ENCODE measurements at regions not wholly inside any gene's neighbourhood (a gene's known extent, or its start where the extent isn't known, plus 50 kb on each side); places are given as distances from the start of the nearest gene placed in this dataset.

DNA sequence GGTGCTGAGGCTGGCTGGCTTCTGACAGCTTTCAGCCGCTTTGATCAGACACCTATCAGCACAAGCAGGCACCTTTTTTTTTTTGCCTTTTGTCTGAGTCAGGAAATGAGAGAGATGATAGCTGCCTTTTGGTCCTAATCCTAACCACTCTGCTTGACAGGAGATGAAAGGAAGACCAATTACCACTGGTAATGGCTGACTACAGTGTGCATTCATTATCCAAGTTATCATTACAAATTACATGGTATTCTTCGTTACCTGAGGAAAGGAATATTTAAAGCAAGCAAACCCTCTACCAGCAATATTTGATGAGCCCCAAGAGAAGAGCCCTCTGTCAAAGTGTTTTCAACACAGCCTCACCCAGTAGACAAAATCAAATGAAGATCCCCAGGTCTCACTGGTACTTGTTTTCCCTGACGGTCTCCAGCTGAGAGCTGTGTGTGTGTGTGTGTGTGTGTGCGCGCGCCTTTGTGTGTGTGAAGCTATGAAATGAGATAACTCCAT, 925.7 kb downstream of the DCDC2C start:
- H3K36me3 ChIP-seq (ENCODE audit: control insufficient read depth, insufficient read depth, low read length): no peaks in the 10 kb centered on the region
- Mint-ChIP-seq H3K9me3 (peaks cover 4 to 35% (median 5%) of the 10 kb centered on the region in 7 donors), H3K36me3 (no peaks in the 10 kb centered on the region), H3K27ac (no peak overlapping the region), H3K4me3 (no peak overlapping the region), H3K4me1 (peaks cover 0 to 5% (median 0%) of the 10 kb centered on the region in 4 donors), H3K27me3 (no peaks in the 10 kb centered on the region)
- H3K4me1 ChIP-seq (ENCODE audit: control insufficient read depth, insufficient read depth, low read length, poor library complexity, severe bottlenecking): no peaks in the 10 kb centered on the region
- no peak for DNase-seq
- no peak overlapping the region for H3K27ac ChIP-seq (ENCODE audit: insufficient read depth, low read length, poor library complexity, severe bottlenecking)
- no peak overlapping the region for H3K4me3 ChIP-seq (ENCODE audit: low read depth, low read length)
- ATAC-seq (ENCODE audit: low read depth in 2 of 2): no peak
- peaks cover 0 to 6% of the 10 kb centered on the region in 2 experiments for H3K9me3 ChIP-seq (ENCODE audit: control insufficient read depth in 2 of 2, low read length in 2 of 2)
- no peaks in the 10 kb centered on the region for H3K27me3 ChIP-seq (ENCODE audit: control insufficient read depth, insufficient read depth, low read length)

DNA sequence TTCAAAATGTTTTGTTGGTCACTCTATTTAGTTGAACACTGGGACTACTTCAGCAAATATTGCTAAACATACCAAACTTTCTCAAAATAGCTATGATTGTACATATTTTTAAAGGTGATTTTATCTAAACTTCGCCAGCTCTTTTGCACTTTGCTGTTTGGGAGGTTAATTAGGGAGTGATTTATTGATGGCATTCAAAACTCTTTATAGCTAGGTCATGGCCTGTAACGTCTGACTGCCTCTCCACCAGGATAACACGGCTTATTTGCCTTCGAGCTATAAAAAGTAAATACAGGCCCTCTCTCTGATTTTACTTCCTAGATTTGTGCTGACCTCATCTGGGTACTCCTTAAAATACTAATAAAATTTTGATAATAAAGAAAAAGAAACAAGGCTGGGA, 931.9 kb downstream of the DCDC2C start:
- Mint-ChIP-seq H3K27ac (no peak overlapping the region), H3K9me3 (peaks cover 0 to 24% (median 9%) of the 10 kb centered on the region in 7 donors), H3K4me1 (no peaks in the 10 kb centered on the region), H3K27me3 (no peaks in the 10 kb centered on the region), H3K36me3 (no peaks in the 10 kb centered on the region), H3K4me3 (no peak overlapping the region)
- Histone ChIP-seq H3K9me3 (ENCODE audit: control insufficient read depth in 2 of 2, low read length in 2 of 2) (peaks cover 2 to 6% of the 10 kb centered on the region in 2 experiments), H3K27ac (ENCODE audit: insufficient read depth, low read length, poor library complexity, severe bottlenecking) (no peak overlapping the region), H3K4me1 (ENCODE audit: control insufficient read depth, insufficient read depth, low read length, poor library complexity, severe bottlenecking) (no peaks in the 10 kb centered on the region), H3K4me3 (ENCODE audit: low read depth, low read length) (no peak overlapping the region), H3K27me3 (ENCODE audit: control insufficient read depth, insufficient read depth, low read length) (no peaks in the 10 kb centered on the region), H3K36me3 (ENCODE audit: control insufficient read depth, insufficient read depth, low read length) (no peaks in the 10 kb centered on the region)
- no peak for DNase-seq
- ATAC-seq (ENCODE audit: low read depth in 2 of 2): no peak

- H3K27me3 Mint-ChIP-seq: no peaks in the 10 kb centered on the region
- Histone ChIP-seq H3K4me1 (ENCODE audit: control insufficient read depth, insufficient read depth, low read length, poor library complexity, severe bottlenecking) (no peaks in the 10 kb centered on the region), H3K4me3 (ENCODE audit: low read depth, low read length) (no peak overlapping the region), H3K9me3 (ENCODE audit: control insufficient read depth in 2 of 2, low read length in 2 of 2) (peaks cover 3 to 5% of the 10 kb centered on the region in 2 experiments), H3K27ac (ENCODE audit: insufficient read depth, low read length, poor library complexity, severe bottlenecking) (no peak overlapping the region), H3K36me3 (ENCODE audit: control insufficient read depth, insufficient read depth, low read length) (no peaks in the 10 kb centered on the region), H3K27me3 (ENCODE audit: control insufficient read depth, insufficient read depth, low read length) (no peaks in the 10 kb centered on the region)
- H3K4me3 Mint-ChIP-seq: no peak overlapping the region
- DNase-seq (no peak), ATAC-seq (ENCODE audit: low read depth in 2 of 2) (no peak)
- H3K27ac Mint-ChIP-seq: no peak overlapping the region
- H3K9me3 Mint-ChIP-seq: peaks cover 0 to 13% (median 9%) of the 10 kb centered on the region in 7 donors
- H3K36me3 Mint-ChIP-seq: no peaks in the 10 kb centered on the region
- no peaks in the 10 kb centered on the region for H3K4me1 Mint-ChIP-seq
Measured at GRCh38 chr2:4653991-4654390, 950.6 kb downstream of the DCDC2C start.

DNA sequence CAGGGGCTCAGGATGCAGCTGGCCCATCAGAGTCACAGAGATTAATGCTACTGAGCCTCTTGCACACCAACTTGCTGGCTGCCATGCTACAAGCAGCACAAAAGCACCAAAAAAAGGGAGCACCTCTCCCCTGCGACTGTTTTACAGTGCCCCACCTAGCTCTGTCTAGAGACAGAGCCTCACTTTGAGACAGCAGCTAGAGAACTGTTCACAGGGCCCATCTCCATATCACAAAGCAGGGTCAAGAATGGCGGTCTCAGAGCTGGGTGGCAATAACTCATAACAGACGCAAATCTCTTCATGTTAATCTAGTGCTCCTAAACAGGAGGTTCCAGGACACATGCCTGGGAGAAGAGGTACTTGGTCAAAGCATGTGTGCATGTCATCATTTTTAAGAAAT, 953.0 kb downstream of the DCDC2C start:
- Mint-ChIP-seq H3K4me1 (no peaks in the 10 kb centered on the region), H3K36me3 (no peaks in the 10 kb centered on the region), H3K27ac (no peak overlapping the region), H3K27me3 (no peaks in the 10 kb centered on the region), H3K9me3 (peaks cover 0 to 15% (median 4%) of the 10 kb centered on the region in 7 donors), H3K4me3 (no peak overlapping the region)
- Histone ChIP-seq H3K36me3 (ENCODE audit: control insufficient read depth, insufficient read depth, low read length) (no peaks in the 10 kb centered on the region), H3K27me3 (ENCODE audit: control insufficient read depth, insufficient read depth, low read length) (no peaks in the 10 kb centered on the region), H3K27ac (ENCODE audit: insufficient read depth, low read length, poor library complexity, severe bottlenecking) (no peak overlapping the region), H3K4me3 (ENCODE audit: low read depth, low read length) (no peak overlapping the region), H3K9me3 (ENCODE audit: control insufficient read depth in 2 of 2, low read length in 2 of 2) (peaks cover 0 to 5% of the 10 kb centered on the region in 2 experiments), H3K4me1 (ENCODE audit: control insufficient read depth, insufficient read depth, low read length, poor library complexity, severe bottlenecking) (no peaks in the 10 kb centered on the region)
- no peak for ATAC-seq (ENCODE audit: low read depth in 2 of 2)
- no peak for DNase-seq

DNA sequence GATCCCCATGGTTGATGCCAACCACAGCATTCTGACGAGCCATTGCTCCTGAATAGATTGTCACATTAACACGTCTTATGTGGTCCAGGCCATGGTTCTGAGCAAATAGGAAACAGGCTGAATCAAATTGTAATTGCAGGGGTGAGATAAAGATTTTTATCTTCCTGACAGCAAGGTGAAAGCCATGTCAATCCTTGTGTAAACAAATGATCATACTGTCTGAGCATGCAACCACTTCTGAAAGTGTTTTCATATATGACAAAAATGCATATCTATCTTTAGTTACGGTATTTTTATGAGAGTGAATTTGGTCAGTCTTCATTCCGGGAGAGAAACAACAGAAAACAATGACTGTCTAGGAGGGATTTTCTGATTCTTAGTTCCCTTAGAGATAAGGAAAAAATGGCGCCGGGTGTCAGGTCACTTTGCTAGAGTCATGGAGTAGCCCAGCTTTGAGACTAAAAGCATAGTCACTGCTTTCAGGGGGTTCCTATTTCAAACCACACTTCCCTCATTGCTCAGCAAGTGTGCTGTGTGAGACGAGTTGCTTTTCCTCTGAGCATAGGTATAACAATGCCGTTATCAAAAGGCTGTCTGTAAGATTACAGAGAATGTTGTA, 958.9 kb downstream of the DCDC2C start:
- peak overlapping the region in 1 of 3 donors; percentile 76 for H3K27ac Mint-ChIP-seq
- no peak for DNase-seq
- Histone ChIP-seq H3K4me3 (ENCODE audit: low read depth, low read length) (no peak overlapping the region), H3K4me1 (ENCODE audit: control insufficient read depth, insufficient read depth, low read length, poor library complexity, severe bottlenecking) (no peaks in the 10 kb centered on the region), H3K27me3 (ENCODE audit: control insufficient read depth, insufficient read depth, low read length) (no peaks in the 10 kb centered on the region), H3K36me3 (ENCODE audit: control insufficient read depth, insufficient read depth, low read length) (no peaks in the 10 kb centered on the region), H3K9me3 (ENCODE audit: control insufficient read depth in 2 of 2, low read length in 2 of 2) (peaks cover 0 to 7% of the 10 kb centered on the region in 2 experiments), H3K27ac (ENCODE audit: insufficient read depth, low read length, poor library complexity, severe bottlenecking) (no peak overlapping the region)
- H3K4me3 Mint-ChIP-seq: no peak overlapping the region
- peaks cover 2 to 19% (median 4%) of the 10 kb centered on the region in 7 donors for H3K9me3 Mint-ChIP-seq
- H3K27me3 Mint-ChIP-seq: no peaks in the 10 kb centered on the region
- H3K36me3 Mint-ChIP-seq: no peaks in the 10 kb centered on the region
- no peaks in the 10 kb centered on the region for H3K4me1 Mint-ChIP-seq
- ATAC-seq (ENCODE audit: low read depth in 2 of 2): no peak

DNA sequence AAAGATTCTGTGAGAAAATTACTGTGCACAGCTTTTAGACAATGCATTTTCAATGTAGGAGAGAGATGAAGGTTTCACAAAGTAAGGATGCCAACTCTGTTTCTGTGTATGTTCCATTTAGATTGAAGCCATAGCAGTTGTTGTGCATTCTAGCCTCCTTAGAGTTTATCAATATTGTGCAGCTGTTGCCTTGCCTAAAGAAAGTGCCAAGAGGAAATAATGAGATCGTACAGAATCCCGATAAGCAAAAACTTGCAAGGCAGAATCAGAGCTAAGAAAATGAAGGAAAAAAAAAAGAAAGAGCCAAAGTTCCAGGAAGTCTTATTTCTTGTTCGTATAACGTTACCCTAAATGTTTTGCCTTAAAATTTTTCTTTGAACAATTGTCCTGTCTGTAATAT, 965.0 kb downstream of the DCDC2C start:
- Mint-ChIP-seq H3K9me3 (peaks cover 3 to 23% (median 4%) of the 10 kb centered on the region in 7 donors), H3K36me3 (no peaks in the 10 kb centered on the region), H3K4me3 (no peak overlapping the region)

DNA sequence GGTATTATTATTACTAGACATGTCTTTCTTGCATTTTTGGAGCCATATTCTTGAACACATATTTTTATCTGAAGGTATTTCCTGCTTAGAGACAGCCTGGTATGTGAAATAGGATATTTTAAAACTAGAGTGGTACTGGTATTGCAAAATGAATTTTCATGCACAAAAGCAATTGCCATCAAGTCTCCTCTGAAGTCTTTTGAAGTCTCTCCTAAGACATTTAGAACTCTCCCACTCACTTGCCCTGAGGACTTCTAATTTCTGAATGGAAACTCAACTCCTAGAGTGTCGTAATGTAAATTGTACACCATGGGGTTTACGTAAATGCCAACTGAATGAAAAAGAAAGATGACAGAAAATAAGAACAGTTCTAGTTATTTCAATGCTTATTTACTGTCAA, 967.0 kb downstream of the DCDC2C start:
- no peak overlapping the region for H3K4me3 ChIP-seq (ENCODE audit: low read depth, low read length)
- no peaks in the 10 kb centered on the region for H3K36me3 Mint-ChIP-seq
- peaks cover 0 to 12% (median 0%) of the 10 kb centered on the region in 4 donors for H3K4me1 Mint-ChIP-seq
- peaks cover 3 to 23% (median 5%) of the 10 kb centered on the region in 7 donors for H3K9me3 Mint-ChIP-seq
- peaks cover 0 to 3% of the 10 kb centered on the region in 2 experiments for H3K9me3 ChIP-seq (ENCODE audit: control insufficient read depth in 2 of 2, low read length in 2 of 2)
- H3K36me3 ChIP-seq (ENCODE audit: control insufficient read depth, insufficient read depth, low read length): no peaks in the 10 kb centered on the region
- no peaks in the 10 kb centered on the region for H3K27me3 ChIP-seq (ENCODE audit: control insufficient read depth, insufficient read depth, low read length)
- H3K27ac ChIP-seq (ENCODE audit: insufficient read depth, low read length, poor library complexity, severe bottlenecking): no peak overlapping the region
- no peaks in the 10 kb centered on the region for H3K4me1 ChIP-seq (ENCODE audit: control insufficient read depth, insufficient read depth, low read length, poor library complexity, severe bottlenecking)
- DNase-seq (no peak), ATAC-seq (ENCODE audit: low read depth in 2 of 2) (no peak)
- H3K27me3 Mint-ChIP-seq: no peaks in the 10 kb centered on the region
- no peak overlapping the region for H3K4me3 Mint-ChIP-seq
- no peak overlapping the region for H3K27ac Mint-ChIP-seq

More for the DNA sequence above, 965.0 kb downstream of the DCDC2C start:
- ATAC-seq (ENCODE audit: low read depth in 2 of 2) (no peak), DNase-seq (no peak)
- Histone ChIP-seq H3K27me3 (ENCODE audit: control insufficient read depth, insufficient read depth, low read length) (no peaks in the 10 kb centered on the region), H3K4me3 (ENCODE audit: low read depth, low read length) (no peak overlapping the region), H3K36me3 (ENCODE audit: control insufficient read depth, insufficient read depth, low read length) (no peaks in the 10 kb centered on the region), H3K27ac (ENCODE audit: insufficient read depth, low read length, poor library complexity, severe bottlenecking) (no peak overlapping the region), H3K9me3 (ENCODE audit: control insufficient read depth in 2 of 2, low read length in 2 of 2) (peaks cover 3 to 7% of the 10 kb centered on the region in 2 experiments), H3K4me1 (ENCODE audit: control insufficient read depth, insufficient read depth, low read length, poor library complexity, severe bottlenecking) (no peaks in the 10 kb centered on the region)
- Mint-ChIP-seq H3K27me3 (no peaks in the 10 kb centered on the region), H3K27ac (no peak overlapping the region), H3K4me1 (peaks cover 0 to 9% (median 0%) of the 10 kb centered on the region in 4 donors)

GRCh38 chr2:4673025-4673489, 969.7 kb downstream of the DCDC2C start:
- DNase-seq (peak in 1 of 3 donors; percentile 4), ATAC-seq (ENCODE audit: low read depth in 2 of 2) (no peak)
- no peaks in the 10 kb centered on the region for H3K27me3 Mint-ChIP-seq
- Histone ChIP-seq H3K4me1 (ENCODE audit: control insufficient read depth, insufficient read depth, low read length, poor library complexity, severe bottlenecking) (no peaks in the 10 kb centered on the region), H3K27me3 (ENCODE audit: control insufficient read depth, insufficient read depth, low read length) (no peaks in the 10 kb centered on the region), H3K36me3 (ENCODE audit: control insufficient read depth, insufficient read depth, low read length) (no peaks in the 10 kb centered on the region), H3K27ac (ENCODE audit: insufficient read depth, low read length, poor library complexity, severe bottlenecking) (no peak overlapping the region), H3K4me3 (ENCODE audit: low read depth, low read length) (no peak overlapping the region), H3K9me3 (ENCODE audit: control insufficient read depth in 2 of 2, low read length in 2 of 2) (peaks cover 0 to 3% of the 10 kb centered on the region in 2 experiments)
- H3K36me3 Mint-ChIP-seq: no peaks in the 10 kb centered on the region
- peak overlapping the region in 2 of 4 donors; percentile 70 to 74 for H3K4me3 Mint-ChIP-seq
- peaks cover 0 to 12% (median 0%) of the 10 kb centered on the region in 4 donors for H3K4me1 Mint-ChIP-seq
- peaks cover 0 to 15% (median 5%) of the 10 kb centered on the region in 7 donors for H3K9me3 Mint-ChIP-seq
- no peak overlapping the region for H3K27ac Mint-ChIP-seq

All from CD4-positive, CD25-positive, alpha-beta regulatory T cell (primary cell).